Lower lobe of right lung (tissue), 2 donors: ENCODE measurements at regions not wholly inside any gene's neighbourhood (a gene's known extent, or its start where the extent isn't known, plus 50 kb on each side); places are given as distances from the start of the nearest gene placed in this dataset.
A peak's percentile ranks its signal among the peaks of the same experiment; 100 is the strongest.
"Not testable (repeated sequence)": the region's sequence is repeated elsewhere in the genome, so short reads cannot be mapped to it uniquely, and the experiment has no call there.

Experiments used
- ATAC-seq, 2 donors: fragments of 200-7000 bp; cut with Tn5 transposase; one replicate each; pipeline ENCODE4 v1.9.1; 2020 to 2022; ENCODE audit warnings: mild to moderate bottlenecking in 2 of 2, moderate library complexity in 2 of 2
- DNase-seq: peaks from one replicate; pipeline ENCODE4 v3.0.0-alpha.2; 2020
- H3K27ac ChIP-seq: fragments of 200-600 bp; one replicate; pipeline ENCODE4 v1.8.0; 2022
- H3K27me3 ChIP-seq: fragments of 200-600 bp; one replicate; pipeline ENCODE4 v1.8.0; 2022; ENCODE audit warnings: low read depth
- H3K36me3 ChIP-seq: fragments of 200-600 bp; one replicate; pipeline ENCODE4 v1.8.0; 2022; ENCODE audit warnings: mild to moderate bottlenecking
- H3K4me1 ChIP-seq: fragments of 200-600 bp; one replicate; pipeline ENCODE4 v1.8.0; 2022
- H3K4me3 ChIP-seq: fragments of 200-600 bp; one replicate; pipeline ENCODE4 v1.8.0; 2022; ENCODE audit warnings: mild to moderate bottlenecking
- H3K9me3 ChIP-seq: fragments of 200-600 bp; one replicate; pipeline ENCODE4 v1.8.0; 2022
- intact Hi-C: fragments of 100-400 bp; cut with DNase I; formaldehyde crosslinking; loops from one replicate; pipeline ENCODE4 v1.11.0; 2022
- TF ChIP-seq, protein P1 (sequence below): fragments of 200-600 bp; IDR thresholded peaks from one replicate; pipeline ENCODE4 v1.8.0; 2022; ENCODE audit warnings: antibody characterized with exemption, mild to moderate bottlenecking
- donor health status: DM: no; HTN: yes; CAD: no; lungs with severe emphysema.

DNA sequence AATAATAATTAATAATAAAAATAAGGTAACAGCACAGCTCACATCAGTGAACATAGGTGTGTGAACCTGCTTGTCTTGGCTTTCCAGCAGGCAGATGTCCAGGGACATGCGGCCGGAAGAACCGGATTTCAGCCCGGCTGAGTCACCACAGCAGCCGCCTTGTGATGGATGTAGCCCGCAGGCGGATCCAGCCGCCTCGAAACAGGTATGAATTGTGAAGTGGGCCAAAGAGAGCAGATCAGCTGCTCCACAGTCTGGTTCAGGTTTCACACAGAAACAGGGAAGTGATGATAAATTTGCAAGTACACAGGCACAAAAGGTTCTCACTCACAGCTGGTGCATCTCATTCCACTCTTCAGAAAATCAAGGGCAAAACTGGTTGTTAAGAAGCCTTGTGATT is 55.1 kb downstream of the ID4 start:
- Histone ChIP-seq H3K4me1 (no peaks in the 10 kb centered on the region), H3K9me3 (no peaks in the 10 kb centered on the region), H3K36me3 (no peaks in the 10 kb centered on the region), H3K27me3 (no peaks in the 10 kb centered on the region), H3K4me3 (no peak overlapping the region), H3K27ac (no peak overlapping the region)
- intact Hi-C loops: no loop called here
- TF ChIP-seq, protein P1, sequence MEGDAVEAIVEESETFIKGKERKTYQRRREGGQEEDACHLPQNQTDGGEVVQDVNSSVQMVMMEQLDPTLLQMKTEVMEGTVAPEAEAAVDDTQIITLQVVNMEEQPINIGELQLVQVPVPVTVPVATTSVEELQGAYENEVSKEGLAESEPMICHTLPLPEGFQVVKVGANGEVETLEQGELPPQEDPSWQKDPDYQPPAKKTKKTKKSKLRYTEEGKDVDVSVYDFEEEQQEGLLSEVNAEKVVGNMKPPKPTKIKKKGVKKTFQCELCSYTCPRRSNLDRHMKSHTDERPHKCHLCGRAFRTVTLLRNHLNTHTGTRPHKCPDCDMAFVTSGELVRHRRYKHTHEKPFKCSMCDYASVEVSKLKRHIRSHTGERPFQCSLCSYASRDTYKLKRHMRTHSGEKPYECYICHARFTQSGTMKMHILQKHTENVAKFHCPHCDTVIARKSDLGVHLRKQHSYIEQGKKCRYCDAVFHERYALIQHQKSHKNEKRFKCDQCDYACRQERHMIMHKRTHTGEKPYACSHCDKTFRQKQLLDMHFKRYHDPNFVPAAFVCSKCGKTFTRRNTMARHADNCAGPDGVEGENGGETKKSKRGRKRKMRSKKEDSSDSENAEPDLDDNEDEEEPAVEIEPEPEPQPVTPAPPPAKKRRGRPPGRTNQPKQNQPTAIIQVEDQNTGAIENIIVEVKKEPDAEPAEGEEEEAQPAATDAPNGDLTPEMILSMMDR: no peak
- ATAC-seq (peak; percentile 49 to 71), DNase-seq (peak; percentile 65)

DNA sequence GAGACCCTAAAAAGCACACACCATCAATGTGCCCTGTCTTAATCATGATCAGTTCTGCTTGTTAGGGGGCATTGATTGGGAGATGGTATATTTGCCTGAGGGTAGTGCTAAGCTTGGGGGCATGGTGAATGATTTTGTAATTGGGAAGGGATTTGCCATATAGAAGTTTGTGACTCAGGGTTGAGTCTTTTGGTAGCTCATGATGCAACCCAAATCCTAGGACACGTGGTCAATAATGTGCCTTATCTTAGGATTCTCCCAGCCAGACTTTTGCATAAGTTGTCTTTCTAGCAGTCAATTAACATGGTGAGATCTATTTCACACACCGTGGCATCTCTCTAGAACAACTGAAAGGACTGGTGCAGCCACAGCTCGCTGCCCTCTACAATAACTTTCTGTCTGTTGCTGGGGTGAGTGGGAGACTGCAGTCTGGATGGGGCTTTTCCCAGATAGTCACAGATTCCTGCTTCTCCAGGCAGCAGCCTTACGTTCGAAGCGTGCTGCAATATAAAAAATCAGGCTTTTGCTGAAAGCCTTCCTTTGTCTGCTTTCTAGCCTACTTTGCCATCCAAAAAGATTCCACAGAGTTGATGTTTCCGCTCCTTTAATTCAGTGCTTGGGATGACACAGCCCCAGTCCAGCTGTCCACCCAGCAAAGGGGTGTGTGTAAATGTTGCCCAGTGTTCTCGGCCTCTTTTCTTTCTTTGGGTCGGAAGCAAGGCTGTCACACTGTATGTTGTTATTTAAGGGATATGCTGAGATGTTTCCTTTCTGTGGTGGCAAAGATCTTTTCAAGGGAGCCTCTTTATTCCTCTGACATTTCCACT is 58.9 kb downstream of the ID4 start:
- Histone ChIP-seq H3K4me3 (no peak overlapping the region), H3K4me1 (no peaks in the 10 kb centered on the region), H3K9me3 (no peaks in the 10 kb centered on the region), H3K36me3 (no peaks in the 10 kb centered on the region), H3K27me3 (no peaks in the 10 kb centered on the region), H3K27ac (no peak overlapping the region)
- intact Hi-C loops: no loop called here
- no peak for DNase-seq
- TF ChIP-seq, protein P1: no peak
- no peak for ATAC-seq

DNA sequence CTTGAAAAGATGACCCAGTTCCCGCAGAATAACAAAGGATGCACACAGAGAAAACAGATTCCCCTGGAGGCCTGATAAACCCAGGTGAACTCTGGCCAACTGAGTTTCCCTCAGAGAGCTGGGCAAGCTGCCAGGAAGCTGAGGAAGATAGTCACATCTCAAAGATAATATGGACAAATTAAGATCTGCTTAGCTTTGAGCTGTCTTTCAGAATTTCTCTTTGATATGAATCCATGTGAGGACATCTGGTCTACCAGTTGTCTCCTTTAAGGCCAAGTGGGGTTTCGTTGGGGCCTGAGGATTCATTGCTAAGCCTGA is 59.5 kb downstream of the ID4 start:
- no peaks in the 10 kb centered on the region for H3K27me3 ChIP-seq
- H3K27ac ChIP-seq: no peak overlapping the region
- no peaks in the 10 kb centered on the region for H3K9me3 ChIP-seq
- intact Hi-C loops: no loop called here
- no peak for ATAC-seq
- no peaks in the 10 kb centered on the region for H3K4me1 ChIP-seq
- H3K36me3 ChIP-seq: no peaks in the 10 kb centered on the region
- DNase-seq: no peak
- TF ChIP-seq, protein P1: no peak
- no peak overlapping the region for H3K4me3 ChIP-seq

DNA sequence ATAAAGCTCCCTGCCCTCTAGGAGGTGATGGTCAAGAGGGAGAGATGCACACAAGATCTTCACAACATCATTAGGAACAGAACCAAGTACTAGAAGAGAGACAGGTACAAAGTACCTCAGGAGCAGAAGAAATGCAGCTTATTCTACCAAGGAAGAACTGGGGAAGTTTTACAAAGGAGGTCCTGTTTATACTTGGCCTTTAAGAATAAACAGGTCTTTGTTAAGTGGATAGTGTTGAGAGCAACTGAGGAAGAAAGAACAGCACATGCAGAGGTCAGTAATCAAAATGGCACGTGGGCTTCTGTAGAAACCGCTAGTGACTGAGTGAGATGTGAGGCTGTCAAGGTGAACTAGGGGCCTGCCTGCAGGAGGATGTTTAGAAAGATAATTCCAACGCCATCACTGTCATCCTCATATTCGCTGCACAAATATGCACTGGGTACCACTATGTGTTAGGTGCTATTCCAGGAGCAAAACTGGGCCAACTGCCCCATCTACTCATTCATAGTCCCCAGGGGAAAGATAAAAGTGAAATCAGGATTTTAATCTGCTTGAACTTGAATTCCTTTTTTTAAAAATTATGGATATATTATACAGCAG is 61.1 kb downstream of the ID4 start:
- Histone ChIP-seq H3K9me3 (no peaks in the 10 kb centered on the region), H3K4me1 (no peaks in the 10 kb centered on the region), H3K36me3 (no peaks in the 10 kb centered on the region), H3K4me3 (no peak overlapping the region), H3K27ac (no peak overlapping the region), H3K27me3 (no peaks in the 10 kb centered on the region)
- intact Hi-C loops: no loop called here
- TF ChIP-seq, protein P1: no peak
- ATAC-seq: no peak
- DNase-seq: no peak

DNA sequence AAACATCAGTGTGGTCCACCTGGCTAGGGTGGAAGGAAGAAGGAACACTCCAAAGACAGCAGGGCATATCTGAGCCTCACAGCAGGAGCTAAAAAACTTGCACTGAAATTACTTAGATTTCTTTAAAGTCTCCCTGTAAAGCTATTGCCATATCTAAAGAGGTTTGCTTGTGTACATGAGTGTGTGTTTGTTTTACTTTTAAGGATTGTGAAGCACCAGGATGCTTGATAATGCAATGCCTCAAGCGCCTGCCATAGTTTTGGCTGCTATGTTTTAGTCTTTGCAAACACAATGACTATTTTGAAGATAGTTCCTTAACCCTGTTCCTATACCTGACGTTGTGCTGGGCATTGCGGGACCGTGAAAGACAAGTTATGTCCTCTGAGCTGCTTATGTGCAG is 65.0 kb downstream of the ID4 start:
- TF ChIP-seq, protein P1: no peak
- H3K4me3 ChIP-seq: no peak overlapping the region
- no peaks in the 10 kb centered on the region for H3K36me3 ChIP-seq
- intact Hi-C loops: no loop called here
- H3K27me3 ChIP-seq: no peaks in the 10 kb centered on the region
- no peaks in the 10 kb centered on the region for H3K9me3 ChIP-seq
- peak; percentile 58 to 75 for ATAC-seq
- no peaks in the 10 kb centered on the region for H3K4me1 ChIP-seq
- no peak for DNase-seq
- H3K27ac ChIP-seq: no peak overlapping the region

DNA sequence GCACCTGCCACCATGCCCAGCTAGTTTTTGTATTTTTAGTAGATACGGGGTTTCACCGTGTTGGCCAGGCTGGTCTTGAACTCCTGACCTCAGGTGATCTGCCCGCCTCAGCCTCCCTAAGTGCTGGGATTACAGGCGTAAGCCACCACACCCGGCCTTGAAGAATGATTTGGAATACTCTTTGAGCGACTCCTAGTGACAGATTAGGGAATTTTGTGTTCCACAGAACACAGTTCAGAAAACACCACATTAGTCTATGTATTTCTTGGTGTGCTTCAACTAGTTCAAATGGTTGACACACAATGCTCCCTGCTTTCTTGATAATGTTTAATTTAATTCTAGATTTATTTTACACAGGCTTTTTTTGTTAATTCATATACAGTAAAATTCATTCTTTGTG is 67.2 kb downstream of the ID4 start:
- H3K27ac ChIP-seq, H3K36me3 ChIP-seq, H3K4me3 ChIP-seq, intact Hi-C loops, H3K27me3 ChIP-seq, DNase-seq, ATAC-seq, H3K9me3 ChIP-seq, H3K4me1 ChIP-seq: not testable (repeated sequence)
